ENCODE measurements at regions not wholly inside any gene's neighbourhood (a gene's known extent, or its start where the extent isn't known, plus 50 kb on each side); places are given as distances from the start of the nearest gene placed in this dataset.
"Not testable (repeated sequence)": the region's sequence is repeated elsewhere in the genome, so short reads cannot be mapped to it uniquely, and the experiment has no call there.

DNA sequence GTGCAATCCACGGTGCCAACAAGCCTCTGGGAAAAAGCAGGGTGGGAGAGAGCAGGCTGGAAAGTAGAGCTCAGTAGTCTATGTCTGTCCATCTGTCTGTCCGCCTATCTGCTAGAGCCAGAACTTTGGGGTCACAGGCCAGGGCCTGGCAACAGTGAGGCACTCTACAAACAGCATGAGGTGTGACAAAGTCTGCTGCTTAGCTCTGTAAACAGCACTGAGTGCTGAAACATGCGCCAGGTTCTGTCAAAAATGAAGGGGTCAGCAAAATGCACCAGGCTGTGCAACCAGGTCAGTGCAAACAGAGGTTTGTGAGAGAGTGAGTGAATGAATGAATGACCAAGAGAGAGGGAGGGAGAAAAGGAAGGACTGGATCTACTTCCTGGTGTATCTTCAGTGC is 936.5 kb downstream of the SPATA31A6 start:
- TF ChIP-seq CTCF (IDR thresholded peaks at IDR 0.05 in 4 of 5, conservative IDR thresholded peaks at IDR 0.05 in 1 of 5); POLR2A (IDR thresholded peaks at IDR 0.05): not testable (repeated sequence)

Data from gastrocnemius medialis (tissue), 4 donors.